Endothelial cell (in vitro differentiated cells): ENCODE measurements at regions not wholly inside any gene's neighbourhood (a gene's known extent, or its start where the extent isn't known, plus 50 kb on each side); places are given as distances from the start of the nearest gene placed in this dataset.
"Not testable (repeated sequence)": the region's sequence is repeated elsewhere in the genome, so short reads cannot be mapped to it uniquely, and the experiment has no call there.

Source experiments
- DNase-seq: peaks from one replicate; pipeline ENCODE4 v3.0.0; 2021; ENCODE audit warnings: low spot score
- H3K27ac Mint-ChIP-seq: one replicate; pipeline ENCODE4 v1.8.0; 2021; ENCODE audit warnings: mixed read lengths, inconsistent platforms; ENCODE audit not compliant: unreplicated experiment
- H3K27me3 Mint-ChIP-seq: one replicate; pipeline ENCODE4 v1.8.0; 2021; ENCODE audit warnings: mild to moderate bottlenecking, moderate library complexity, mixed read lengths, inconsistent platforms; ENCODE audit not compliant: unreplicated experiment
- H3K36me3 Mint-ChIP-seq: one replicate; pipeline ENCODE4 v1.8.0; 2021; ENCODE audit warnings: mild to moderate bottlenecking, low read depth, mixed read lengths, inconsistent platforms; ENCODE audit not compliant: unreplicated experiment
- H3K4me1 Mint-ChIP-seq: one replicate; pipeline ENCODE4 v1.8.0; 2021; ENCODE audit warnings: mild to moderate bottlenecking, mixed read lengths, inconsistent platforms; ENCODE audit not compliant: unreplicated experiment
- H3K4me3 Mint-ChIP-seq: one replicate; pipeline ENCODE4 v1.8.0; 2021; ENCODE audit warnings: mild to moderate bottlenecking, mixed read lengths, inconsistent platforms; ENCODE audit not compliant: unreplicated experiment
- H3K9me3 Mint-ChIP-seq: one replicate; pipeline ENCODE4 v1.8.0; 2021; ENCODE audit warnings: mixed read lengths, inconsistent platforms; ENCODE audit not compliant: unreplicated experiment
- CTCF ChIP-seq: fragments of 200-600 bp; sonication (generic); IDR thresholded peaks from one replicate; pipeline ENCODE4 v1.5.0; 2021; ENCODE audit warnings: antibody characterized with exemption; ENCODE audit not compliant: unreplicated experiment

- TF ChIP-seq CTCF, result no peak
- H3K36me3 Mint-ChIP-seq, result no peaks in the 10 kb centered on the region
- no peaks in the 10 kb centered on the region for H3K4me1 Mint-ChIP-seq
- no peak for DNase-seq
- H3K9me3 Mint-ChIP-seq, result no peaks in the 10 kb centered on the region
- H3K27me3 Mint-ChIP-seq, result no peaks in the 10 kb centered on the region
- no peak overlapping the region for H3K27ac Mint-ChIP-seq
- no peak overlapping the region for H3K4me3 Mint-ChIP-seq
These were observed 64.0 kb upstream of the ST3GAL6 start for GRCh38 chr3:98699132-98699531.

DNA sequence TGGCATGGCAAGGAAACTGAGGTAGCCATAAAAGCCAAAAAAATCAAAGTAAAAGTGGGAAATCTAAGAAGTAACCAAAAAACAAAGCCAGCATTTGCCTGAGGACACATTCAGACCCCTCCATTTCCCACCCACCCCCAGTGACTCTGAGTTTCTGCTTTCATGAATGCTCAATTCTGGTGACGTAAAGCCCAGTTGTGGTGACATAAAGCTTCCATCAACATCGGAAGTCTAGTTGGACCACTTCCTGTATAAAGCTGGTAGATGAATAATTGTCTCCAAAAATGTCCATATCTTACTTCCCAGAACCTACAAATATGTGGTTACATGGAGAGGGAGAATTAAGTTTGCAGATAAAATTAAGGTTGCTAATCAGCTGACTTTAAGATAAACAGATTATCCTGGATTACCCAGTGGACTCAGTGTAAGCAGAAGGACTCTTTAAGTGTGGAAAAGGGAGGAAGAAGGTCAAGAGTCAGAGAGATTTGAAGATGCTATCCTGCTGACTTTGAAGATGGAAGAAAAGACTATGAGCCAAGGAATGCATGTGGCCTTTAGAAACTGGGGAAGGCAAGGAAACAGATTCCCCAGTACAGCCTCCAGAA is 62.0 kb upstream of the ST3GAL6 start:
- no peaks in the 10 kb centered on the region for H3K4me1 Mint-ChIP-seq
- H3K9me3 Mint-ChIP-seq, result no peaks in the 10 kb centered on the region
- H3K27ac Mint-ChIP-seq, result no peak overlapping the region
- no peaks in the 10 kb centered on the region for H3K27me3 Mint-ChIP-seq
- no peak for DNase-seq
- H3K36me3 Mint-ChIP-seq, result no peaks in the 10 kb centered on the region
- H3K4me3 Mint-ChIP-seq, result no peak overlapping the region
- TF ChIP-seq CTCF, result no peak

DNA sequence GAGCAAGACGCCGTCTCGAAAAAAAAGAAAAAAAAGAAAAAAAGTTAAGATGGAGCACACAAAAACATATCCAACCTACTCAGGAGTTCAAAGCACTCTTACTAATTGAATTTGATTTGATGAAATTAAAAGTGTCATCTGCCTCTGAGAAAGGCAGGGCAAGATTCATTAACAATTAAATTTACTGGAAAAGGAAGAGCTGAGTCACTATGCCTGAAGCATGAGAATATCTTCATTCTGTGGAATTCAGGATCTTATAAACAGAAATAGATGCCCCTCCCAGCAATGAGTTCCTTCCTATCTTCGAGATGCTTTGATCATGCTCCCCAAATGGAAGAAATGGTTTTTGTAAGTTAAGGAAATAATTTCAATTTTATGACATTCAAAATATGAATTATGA is 61.0 kb upstream of the ST3GAL6 start:
- no peaks in the 10 kb centered on the region for H3K4me1 Mint-ChIP-seq

DNA sequence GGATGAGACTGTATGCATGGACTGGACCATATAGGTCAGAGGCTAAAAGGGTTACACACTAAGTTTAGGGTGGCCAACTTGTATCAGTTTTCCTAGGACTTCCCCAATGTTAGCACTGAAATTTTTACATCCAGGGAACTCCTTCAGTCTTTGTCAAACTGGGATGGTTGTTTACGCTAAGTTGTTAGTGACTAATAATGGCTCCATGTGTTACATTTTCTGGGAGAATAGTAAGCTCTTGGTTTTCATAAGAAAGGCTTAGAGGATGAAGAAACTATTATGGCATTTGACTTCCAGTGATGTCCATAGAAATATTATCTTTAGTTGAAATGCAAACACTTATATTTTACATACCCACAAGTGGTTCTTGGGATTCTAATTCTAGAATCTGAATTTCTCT is 57.9 kb upstream of the ST3GAL6 start:
- Mint-ChIP-seq H3K27ac (no peak overlapping the region), H3K36me3 (no peaks in the 10 kb centered on the region), H3K27me3 (no peaks in the 10 kb centered on the region), H3K9me3 (no peaks in the 10 kb centered on the region), H3K4me1 (peaks cover 18% of the 10 kb centered on the region), H3K4me3 (no peak overlapping the region)
- TF ChIP-seq CTCF, result no peak
- DNase-seq, result no peak

More for the DNA sequence above, 61.0 kb upstream of the ST3GAL6 start:
- Mint-ChIP-seq H3K9me3 (no peaks in the 10 kb centered on the region), H3K36me3 (no peaks in the 10 kb centered on the region), H3K27me3 (no peaks in the 10 kb centered on the region), H3K27ac (no peak overlapping the region), H3K4me3 (no peak overlapping the region)
- no peak for DNase-seq
- no peak for TF ChIP-seq CTCF

DNA sequence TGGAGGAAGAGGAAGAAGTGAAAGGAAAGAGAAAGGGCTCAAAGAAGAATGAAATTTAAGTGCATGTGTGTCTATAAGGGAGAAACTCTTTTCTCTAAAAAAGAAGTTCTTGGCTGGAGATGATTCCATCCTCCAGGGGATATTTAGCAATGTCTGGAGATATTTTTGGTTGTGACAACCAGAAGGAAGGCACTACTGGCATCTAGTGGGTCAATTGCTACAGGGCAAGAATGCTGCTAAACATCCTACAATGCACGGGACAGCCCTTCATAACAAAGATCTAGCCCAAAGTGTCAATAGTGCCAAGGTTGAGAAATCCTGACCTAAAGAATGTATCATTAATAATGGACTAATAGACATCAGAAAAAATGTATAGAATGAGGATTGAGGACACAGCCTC is 57.4 kb upstream of the ST3GAL6 start:
- Mint-ChIP-seq H3K4me1 (peaks cover 22% of the 10 kb centered on the region), H3K27ac (no peak overlapping the region), H3K4me3 (no peak overlapping the region), H3K36me3 (no peaks in the 10 kb centered on the region), H3K9me3 (no peaks in the 10 kb centered on the region), H3K27me3 (no peaks in the 10 kb centered on the region)
- no peak for DNase-seq
- no peak for TF ChIP-seq CTCF

DNA sequence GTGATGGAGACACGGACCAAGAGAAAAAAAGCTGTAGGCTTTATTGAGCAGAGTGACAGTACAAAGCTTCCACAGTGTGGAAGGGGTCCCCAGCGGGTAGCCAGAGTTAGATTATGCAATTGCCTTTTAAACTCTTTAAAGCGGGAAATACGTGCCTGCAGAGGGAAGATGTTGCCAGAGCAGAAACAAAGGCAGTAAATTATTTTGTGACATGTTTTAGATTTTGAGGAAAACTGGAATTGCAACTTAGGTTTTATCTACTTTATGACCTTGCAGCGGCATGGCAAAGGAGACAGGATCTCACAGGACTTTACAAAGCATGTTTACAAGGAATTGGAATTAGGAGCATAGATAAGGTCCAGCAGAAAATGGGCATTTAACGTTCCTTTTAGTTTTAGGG is 54.5 kb upstream of the ST3GAL6 start:
- H3K9me3 Mint-ChIP-seq, H3K36me3 Mint-ChIP-seq, DNase-seq, H3K27me3 Mint-ChIP-seq, H3K27ac Mint-ChIP-seq, H3K4me3 Mint-ChIP-seq: not testable (repeated sequence)
- peaks cover 27% of the 10 kb centered on the region for H3K4me1 Mint-ChIP-seq
